ENCODE measurements at regions not wholly inside any gene's neighbourhood (a gene's known extent, or its start where the extent isn't known, plus 50 kb on each side); places are given as distances from the start of the nearest gene placed in this dataset.

- DNase-seq (ENCODE audit: low read depth, low spot score), result no peak
Measured at GRCh38 chr18:42185486-42185885, 230.5 kb downstream of the PIK3C3 start.

GRCh38 chr18:42187611-42188380, 232.8 kb downstream of the PIK3C3 start:
- no peak for DNase-seq (ENCODE audit: low read depth, low spot score)

GRCh38 chr18:42190643-42191042, 235.6 kb downstream of the PIK3C3 start:
- no peak for DNase-seq (ENCODE audit: low read depth, low spot score)

- no peak for DNase-seq (ENCODE audit: low read depth, low spot score)
Measured at GRCh38 chr18:42192251-42193248, 237.5 kb downstream of the PIK3C3 start.

- no peak for DNase-seq (ENCODE audit: low read depth, low spot score)
Measured at GRCh38 chr18:42196651-42197050, 241.6 kb downstream of the PIK3C3 start.

- DNase-seq (ENCODE audit: low read depth, low spot score), result no peak
Measured at GRCh38 chr18:42201137-42201536, 246.1 kb downstream of the PIK3C3 start.

- DNase-seq (ENCODE audit: low read depth, low spot score), result no peak
Measured at GRCh38 chr18:42211201-42211600, 256.2 kb downstream of the PIK3C3 start.

- DNase-seq (ENCODE audit: low read depth, low spot score), result no peak
Measured at GRCh38 chr18:42222557-42222956, 267.5 kb downstream of the PIK3C3 start.

- no peak for DNase-seq (ENCODE audit: low read depth, low spot score)
Measured at GRCh38 chr18:42228581-42228980, 273.5 kb downstream of the PIK3C3 start.

GRCh38 chr18:42229211-42230210, 274.5 kb downstream of the PIK3C3 start:
- no peak for DNase-seq (ENCODE audit: low read depth, low spot score)

- no peak for DNase-seq (ENCODE audit: low read depth, low spot score)
Measured at GRCh38 chr18:42230636-42231035, 275.6 kb downstream of the PIK3C3 start.

- no peak for DNase-seq (ENCODE audit: low read depth, low spot score)
Measured at GRCh38 chr18:42231284-42231683, 276.2 kb downstream of the PIK3C3 start.

- DNase-seq (ENCODE audit: low read depth, low spot score), result no peak
Measured at GRCh38 chr18:42231796-42232195, 276.8 kb downstream of the PIK3C3 start.

- DNase-seq (ENCODE audit: low read depth, low spot score), result no peak
Measured at GRCh38 chr18:42233908-42234307, 278.9 kb downstream of the PIK3C3 start.

GRCh38 chr18:42242758-42243157, 287.7 kb downstream of the PIK3C3 start:
- no peak for DNase-seq (ENCODE audit: low read depth, low spot score)

GRCh38 chr18:42245137-42245536, 290.1 kb downstream of the PIK3C3 start:
- DNase-seq (ENCODE audit: low read depth, low spot score), result no peak

GRCh38 chr18:42255908-42256765, 301.1 kb downstream of the PIK3C3 start:
- DNase-seq (ENCODE audit: low read depth, low spot score), result no peak

GRCh38 chr18:42258301-42258965, 303.4 kb downstream of the PIK3C3 start:
- no peak for DNase-seq (ENCODE audit: low read depth, low spot score)

GRCh38 chr18:42261731-42262130, 306.7 kb downstream of the PIK3C3 start:
- no peak for DNase-seq (ENCODE audit: low read depth, low spot score)

- DNase-seq (ENCODE audit: low read depth, low spot score), result no peak
Measured at GRCh38 chr18:42264497-42264896, 309.5 kb downstream of the PIK3C3 start.
